ENCODE measurements at regions not wholly inside any gene's neighbourhood (a gene's known extent, or its start where the extent isn't known, plus 50 kb on each side); places are given as distances from the start of the nearest gene placed in this dataset.

DNA sequence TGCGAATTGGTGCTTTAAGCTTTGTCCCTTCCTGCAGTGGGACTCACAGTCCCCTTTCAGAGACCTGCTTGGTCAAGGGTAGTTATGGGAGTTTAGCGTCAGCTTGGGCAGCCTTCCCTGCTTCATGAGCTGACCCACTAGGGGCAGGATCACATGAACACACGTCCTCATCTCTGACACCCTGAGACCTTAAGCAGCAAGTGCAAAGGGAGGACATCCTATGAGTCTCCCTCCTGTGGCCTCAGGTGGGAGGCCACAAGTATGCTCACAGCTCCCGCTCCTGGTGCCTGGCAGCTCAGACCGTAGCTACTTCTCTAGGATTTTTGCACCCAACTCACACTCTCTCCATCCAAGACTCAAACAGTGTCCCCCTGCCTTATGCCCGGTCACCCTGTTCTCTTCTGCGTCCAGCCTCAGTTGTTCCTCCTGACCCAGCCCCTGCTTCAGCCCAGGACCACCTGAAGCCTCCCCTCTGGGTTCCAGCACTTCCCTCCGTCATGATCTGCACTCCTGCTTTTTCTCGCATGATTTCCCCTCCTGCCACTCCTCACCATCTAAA is 136.6 kb upstream of the FAM20C start:
- DNase-seq (ENCODE audit: low read depth, low spot score) = no peak

DNA sequence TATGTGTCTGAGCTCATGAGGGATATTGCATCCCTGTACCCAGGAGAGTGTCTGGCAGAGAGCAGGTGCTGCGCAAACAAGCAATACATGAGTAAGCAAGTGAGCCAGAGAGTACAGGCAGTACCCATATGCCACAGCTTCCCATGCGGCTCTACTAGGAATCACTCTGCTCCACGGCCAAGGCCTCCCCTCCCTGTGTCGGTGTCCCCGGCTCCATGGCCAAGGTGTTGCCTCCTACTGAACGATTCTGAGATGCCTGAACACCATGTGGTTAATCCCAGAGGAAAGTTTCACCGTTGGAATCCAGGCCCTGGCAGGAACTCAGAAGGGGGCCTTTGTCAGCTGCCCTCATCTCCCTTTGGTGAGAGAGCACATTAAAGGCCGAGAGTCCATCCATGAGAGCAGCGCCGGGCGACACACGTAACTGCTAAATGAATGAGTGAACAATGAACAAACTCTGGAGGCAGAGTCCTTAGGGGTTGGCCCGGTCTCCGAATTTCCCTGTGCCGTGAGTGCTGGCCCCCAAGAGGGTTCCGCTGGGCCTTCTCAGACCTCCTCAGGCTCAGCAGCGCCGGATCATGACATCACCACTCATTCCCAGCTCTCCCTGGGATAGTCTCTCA is 136.0 kb upstream of the FAM20C start:
- peak; percentile 34 for DNase-seq (ENCODE audit: low read depth, low spot score)

DNA sequence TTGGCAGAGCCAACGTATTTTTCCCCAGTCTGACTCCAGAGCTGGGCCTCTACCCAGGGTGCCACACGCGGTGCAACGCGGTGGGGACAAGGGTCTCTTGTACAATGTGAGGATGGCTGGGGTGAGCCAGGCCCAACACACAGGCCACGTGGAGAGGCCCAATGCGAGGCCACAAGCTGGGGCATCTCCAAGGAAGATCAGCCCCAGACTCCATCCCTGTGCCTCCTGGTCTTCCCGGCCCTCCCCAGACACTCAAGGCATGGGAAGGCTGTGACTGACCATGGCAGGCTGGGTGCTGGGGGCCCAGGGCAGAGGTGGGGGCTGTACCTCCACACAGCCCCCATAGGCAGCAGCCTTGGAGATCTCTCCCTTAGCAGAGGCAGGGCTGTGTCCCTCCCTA is 135.3 kb upstream of the FAM20C start:
- DNase-seq (ENCODE audit: low read depth, low spot score) = no peak

DNA sequence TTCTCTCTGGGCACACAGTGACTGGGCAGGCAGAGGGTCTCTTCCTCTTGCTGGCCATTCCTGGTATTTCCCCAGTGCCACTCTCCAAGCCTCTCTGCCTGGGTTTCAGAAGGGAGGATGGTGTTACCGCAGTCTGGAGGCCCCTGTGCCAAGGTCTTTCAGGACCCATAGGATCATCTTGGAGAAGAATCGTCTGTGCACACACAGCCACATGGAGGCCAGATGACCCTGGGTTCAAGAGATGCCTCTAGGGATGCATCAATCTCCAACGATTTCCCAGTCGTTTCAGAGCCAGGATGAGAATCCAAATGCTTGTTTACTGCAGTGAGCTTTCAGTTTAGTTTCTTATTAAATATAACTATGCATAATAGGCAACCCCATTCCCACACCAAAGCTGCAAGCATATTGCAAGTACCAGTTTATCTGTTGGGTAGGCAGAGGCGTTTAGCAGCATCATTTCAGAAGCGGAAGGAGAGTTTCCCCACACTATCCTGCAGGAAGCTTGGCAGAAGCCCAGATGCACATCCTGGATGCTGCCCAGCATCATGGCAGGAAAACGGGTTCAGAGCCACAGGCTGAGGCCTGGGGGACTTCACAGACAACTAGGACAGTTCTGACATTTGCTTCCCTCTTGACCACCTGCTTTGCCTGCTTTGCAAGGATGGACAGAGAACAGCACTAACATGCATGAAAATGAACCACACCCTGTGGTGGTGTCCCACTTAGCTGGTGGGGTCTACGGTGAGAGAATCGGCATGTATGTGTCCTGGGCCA is 134.7 kb upstream of the FAM20C start:
- DNase-seq (ENCODE audit: low read depth, low spot score) = no peak

DNA sequence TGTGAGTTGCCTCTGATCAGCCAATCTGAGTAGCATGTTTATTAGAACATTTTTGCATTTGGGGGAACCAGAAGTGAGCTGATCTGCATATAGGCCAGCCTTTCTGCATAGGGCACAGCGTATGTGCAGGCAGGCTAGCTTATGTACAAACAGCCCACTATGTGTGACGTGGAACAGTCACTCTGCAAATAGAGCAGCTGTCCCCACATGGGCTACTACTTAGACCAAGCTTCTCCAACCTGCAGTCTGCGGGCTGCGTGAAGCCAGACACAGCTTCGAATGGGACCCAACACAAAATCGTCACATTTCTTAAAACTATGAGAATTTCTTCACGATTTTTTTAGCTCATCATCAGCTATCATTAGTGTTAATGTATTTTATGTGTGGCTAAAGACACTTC is 134.1 kb upstream of the FAM20C start:
- DNase-seq (ENCODE audit: low read depth, low spot score) = no peak

DNA sequence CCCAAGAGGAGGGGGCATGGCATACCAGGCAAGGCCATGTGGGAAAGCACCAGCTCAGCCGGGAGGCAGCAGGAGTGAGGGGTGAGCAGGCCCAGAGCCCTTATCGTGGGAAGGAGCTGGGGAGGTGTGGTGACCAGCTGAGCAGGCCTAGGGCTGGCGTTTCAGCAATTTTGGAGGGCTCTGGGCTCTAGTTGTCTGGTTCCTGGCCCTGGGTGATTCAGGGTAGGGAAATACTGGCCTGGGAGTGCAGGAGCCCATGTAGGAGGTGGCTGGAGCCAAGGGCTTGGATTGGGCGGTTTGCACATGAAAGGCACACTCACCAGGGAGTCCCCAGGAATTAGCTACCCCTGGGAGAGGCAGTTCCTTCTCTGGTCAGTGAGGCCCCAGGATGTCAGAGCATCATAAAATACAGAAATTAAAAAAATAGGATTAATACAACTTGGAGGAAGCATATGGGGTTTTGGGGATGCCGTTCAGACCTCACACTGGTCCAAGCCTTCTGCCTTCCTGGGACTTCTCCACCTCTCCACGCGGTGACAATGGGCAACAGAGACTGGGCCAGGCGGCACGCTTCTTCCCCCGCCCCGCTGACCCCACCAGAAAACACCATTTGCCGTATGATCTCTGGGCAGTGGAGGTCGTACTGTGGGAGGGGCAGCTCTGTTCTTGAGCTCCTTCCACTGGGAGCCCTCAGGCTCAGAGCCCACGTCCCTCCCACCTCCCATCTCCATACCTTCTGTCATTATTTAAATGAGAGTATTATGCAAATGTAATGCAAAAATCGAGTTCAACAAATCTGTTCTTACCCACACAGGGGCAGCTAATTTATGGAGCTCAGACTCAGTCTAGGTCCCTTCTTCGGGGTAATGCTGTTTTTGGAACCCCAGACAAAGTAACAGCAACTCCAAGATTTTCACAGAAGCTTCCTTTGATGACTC is 133.0 kb upstream of the FAM20C start:
- no peak for DNase-seq (ENCODE audit: low read depth, low spot score)

DNA sequence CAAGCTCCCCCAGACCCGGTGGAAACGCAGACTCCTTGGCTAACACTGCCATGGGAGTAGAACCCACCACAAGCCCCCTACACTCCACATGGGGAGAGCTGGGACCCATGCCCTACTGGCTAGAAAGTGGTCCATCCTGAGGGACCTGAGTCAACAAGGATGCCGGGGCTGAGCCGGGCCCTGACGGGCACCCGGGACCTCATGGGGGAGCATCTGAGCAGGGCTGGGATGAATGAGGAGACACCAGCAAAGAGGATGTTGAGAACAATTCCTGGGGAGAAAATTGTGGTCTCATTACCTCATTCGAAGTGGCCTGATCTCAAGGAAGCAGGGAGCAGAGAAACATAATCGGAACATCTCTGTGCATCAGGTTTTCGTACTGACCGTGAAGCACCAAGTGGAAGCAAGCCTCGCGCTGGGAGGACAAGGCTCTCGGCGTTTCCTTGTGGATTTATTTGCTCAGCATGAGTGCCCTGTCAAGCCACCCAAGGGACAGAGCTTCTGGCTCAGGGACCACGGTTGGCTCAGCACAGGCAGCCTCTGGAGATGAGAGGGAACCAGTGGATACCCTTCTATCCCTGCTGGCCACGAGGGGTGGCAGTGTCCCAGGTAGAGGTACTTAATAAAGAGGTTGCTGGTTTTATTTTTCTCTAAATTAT is 132.2 kb upstream of the FAM20C start:
- DNase-seq (ENCODE audit: low read depth, low spot score) = no peak

DNA sequence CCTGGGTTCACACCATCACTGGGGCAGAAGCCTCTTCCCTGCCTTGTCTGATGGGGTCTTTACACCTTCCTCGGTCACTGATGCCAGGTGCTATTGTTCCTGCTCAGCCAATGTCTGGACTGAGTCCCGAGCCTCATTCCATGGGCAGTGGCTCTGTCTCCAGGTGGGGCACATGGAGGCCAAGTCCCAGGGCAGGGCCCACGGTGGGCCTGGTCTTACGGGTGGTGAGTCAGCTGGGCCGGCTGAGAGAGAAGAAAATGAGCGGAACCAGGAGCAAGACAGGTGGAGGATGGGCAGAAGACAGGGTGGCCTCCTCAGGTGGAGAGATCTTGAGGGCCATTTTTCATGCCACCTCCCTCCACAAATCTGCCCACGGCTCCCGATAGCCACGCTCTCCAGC is 131.7 kb upstream of the FAM20C start:
- no peak for DNase-seq (ENCODE audit: low read depth, low spot score)

DNA sequence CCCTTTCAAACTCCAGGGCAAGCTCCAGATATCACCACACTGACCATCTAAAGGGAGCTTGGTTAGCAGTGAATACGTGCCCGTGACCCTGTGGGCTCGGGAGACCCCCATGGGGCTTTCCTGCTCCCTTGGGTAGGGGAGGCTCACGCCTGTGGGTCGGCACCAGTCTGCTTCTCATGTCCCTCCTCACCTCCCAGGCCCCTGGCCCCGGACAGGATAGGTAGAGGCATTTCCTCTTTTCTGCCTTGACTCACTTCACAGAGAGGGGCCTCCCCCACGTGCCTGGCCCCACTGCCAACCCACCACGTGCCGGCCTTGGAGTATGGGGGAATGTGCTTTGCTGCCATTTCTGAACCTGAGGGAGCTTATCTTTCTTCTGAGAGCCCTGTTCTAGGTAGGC is 131.3 kb upstream of the FAM20C start:
- no peak for DNase-seq (ENCODE audit: low read depth, low spot score)

DNA sequence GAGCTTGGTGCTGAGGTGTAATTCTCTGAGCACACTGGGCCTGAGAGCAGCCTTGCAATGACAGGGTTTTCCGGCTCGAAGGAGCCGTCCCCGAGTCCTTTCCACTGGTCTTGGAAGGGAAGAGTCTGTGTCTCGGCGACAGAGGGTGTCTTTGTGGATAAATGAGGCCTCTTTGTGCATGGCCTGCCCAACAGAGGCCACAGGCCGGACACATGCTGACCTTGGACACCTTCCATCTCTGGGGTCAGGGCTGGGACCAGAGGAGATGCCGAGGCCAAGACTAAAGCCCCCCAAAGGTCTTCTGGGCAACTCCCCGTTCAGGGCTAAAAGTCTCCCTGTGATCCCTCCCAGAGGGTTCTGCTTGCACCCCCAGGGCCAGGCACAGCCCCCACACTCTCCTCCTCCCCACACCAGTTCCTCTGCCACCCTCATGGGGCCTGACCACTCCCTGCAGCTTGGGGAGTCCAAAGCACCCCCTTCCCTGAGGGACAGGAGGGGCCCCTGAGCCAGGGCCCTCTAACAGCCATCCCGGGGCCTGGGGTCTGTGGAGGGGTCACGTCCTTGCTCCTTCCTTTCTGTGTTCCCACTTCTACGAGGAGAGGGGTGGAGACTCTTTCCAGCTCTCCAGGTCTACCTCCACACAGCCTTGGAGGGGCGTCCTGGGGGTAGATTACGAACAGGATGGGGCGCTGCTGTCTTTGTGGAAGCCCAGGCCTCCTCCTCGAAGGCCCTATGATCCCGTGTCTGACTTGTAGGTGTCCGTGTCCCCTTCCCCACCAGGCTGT is 130.6 kb upstream of the FAM20C start:
- no peak for DNase-seq (ENCODE audit: low read depth, low spot score)

DNA sequence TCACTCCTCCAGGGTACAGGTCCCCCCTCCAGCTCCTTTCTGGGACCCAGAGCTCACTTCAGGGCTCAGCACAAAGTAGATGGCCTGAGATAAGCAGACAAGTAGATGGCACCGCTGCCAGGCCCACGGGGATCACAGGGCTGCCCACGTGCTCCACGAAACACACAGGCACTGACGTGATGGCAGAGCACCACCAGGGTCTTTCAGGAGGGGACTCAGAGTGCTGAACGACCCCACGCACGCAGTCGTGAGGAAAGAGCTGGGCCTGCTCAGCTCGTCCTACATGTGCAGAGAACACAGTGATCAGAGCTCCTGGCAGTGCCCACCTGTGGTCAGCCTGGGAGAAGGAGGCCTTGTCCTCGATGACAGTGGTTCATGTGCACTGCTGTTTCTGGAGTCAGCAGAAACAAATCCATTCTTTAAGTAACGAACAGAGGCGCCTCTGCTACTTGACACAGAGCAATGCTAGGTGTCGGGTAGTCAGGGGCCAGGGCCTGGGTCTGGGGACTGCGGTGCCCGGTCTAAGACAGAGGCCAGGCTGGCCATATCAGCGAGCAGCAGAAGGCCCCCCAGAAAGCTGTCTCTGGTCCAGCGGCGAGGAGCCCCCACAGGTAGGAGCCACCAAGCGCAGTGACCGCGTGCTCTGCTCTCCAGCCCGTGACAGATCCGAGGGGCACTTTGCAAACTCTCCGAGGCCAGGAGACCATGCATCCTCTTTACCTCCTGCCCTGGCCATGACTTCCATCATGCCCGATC is 129.8 kb upstream of the FAM20C start:
- no peak for DNase-seq (ENCODE audit: low read depth, low spot score)

DNA sequence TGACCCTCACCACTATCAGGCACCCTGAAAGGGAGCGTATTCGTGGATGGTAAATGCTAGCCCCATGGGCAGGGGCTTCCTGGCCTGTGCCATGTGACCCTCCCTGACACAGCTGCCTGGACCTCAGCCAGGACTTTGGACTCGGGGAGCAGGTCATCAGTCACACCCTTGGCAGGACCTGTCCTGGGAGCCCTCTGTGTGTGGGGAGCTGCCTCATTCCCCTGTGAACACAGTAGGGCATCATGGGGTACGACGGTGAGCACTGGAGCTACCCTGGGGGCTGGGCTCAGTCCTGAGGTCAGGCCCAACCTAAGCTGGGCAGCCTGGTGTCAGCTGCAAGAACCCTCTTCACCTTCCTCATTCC is 129.3 kb upstream of the FAM20C start:
- no peak for DNase-seq (ENCODE audit: low read depth, low spot score)

DNA sequence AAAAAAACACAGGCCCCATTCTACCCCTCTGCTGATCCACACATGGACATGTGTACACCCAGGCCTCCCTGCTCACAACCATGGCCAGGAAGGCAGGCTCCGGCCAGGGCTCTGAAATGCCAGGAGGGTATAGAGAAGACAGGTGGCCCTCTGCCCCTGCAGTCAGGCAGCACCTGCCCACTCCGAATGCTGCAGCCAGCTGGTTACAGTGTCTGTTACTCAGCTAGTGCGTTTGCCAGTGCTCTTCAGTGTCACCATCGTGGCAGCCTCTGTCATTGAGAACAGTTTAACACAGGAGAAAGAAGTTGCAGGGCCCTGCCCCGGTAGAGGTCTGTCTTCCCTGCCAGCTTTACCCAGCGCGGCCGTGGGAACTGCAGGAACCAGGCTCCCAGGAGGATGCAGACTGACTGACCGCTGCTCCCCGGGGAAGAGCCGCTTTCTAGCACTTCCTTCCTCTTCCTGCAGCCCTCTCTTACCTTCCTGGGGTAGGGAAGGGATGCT is 128.8 kb upstream of the FAM20C start:
- DNase-seq (ENCODE audit: low read depth, low spot score) = no peak

DNA sequence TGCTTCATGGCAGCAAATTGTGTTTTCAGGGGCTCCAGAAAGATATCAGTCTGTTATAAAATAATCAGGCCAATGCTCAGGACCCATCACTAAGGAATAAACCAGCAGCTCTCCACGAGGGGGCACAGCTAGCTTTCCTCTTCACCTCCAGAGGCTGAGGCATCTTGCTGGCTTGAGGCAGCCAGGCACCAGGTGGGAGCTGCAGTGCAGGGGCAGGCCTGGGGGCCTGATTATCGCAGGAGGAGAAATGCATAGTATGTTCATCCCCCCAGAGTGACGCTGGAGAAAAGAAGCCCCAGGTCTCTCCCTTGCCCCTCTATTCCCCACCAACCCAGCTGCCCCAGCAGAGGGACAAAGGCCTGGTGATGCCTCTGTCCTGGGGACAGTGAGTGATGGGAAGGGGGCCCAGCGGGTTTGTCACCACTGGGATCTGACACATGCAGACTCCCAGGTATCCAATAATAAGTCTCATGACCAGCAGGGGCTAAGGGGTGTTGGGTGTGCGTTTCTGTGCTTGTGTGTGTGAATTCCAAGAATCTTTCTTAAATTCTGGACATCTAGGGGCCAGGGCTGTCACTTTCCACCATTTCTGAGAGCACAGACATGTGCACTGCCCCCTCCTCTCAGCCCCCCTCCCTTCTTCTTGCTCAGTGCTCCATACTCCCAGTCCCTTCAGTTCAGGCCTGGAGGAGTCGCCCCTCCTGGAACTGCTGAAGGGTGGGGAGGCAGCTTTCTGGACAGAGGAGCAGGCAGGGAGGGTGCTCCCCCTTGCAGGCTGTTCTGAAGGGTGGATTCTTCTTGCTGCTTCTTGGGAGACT is 128.1 kb upstream of the FAM20C start:
- peak; percentile 89 for DNase-seq (ENCODE audit: low read depth, low spot score)

DNA sequence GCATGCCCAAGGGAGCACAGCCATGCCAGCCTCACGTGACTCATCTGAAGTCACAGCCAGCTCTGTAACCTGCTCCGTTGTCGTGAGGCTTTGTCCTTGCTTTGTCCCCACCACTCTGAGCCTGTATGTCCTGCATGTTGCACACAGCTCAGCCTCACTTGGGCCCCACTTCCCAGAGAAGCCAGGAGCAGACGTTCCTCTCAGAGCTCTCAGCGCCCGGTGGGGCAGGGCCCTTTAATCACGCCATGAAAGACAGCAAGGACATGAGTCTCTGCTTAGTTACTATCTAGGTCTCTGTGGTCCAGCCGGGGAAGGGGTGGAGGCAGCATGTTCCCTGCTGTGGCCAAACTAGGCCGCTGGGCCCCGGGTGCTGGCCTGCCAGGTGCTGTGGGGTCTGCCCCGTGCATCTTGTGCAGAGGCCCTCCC is 127.4 kb upstream of the FAM20C start:
- DNase-seq (ENCODE audit: low read depth, low spot score) = peak; percentile 39

DNA sequence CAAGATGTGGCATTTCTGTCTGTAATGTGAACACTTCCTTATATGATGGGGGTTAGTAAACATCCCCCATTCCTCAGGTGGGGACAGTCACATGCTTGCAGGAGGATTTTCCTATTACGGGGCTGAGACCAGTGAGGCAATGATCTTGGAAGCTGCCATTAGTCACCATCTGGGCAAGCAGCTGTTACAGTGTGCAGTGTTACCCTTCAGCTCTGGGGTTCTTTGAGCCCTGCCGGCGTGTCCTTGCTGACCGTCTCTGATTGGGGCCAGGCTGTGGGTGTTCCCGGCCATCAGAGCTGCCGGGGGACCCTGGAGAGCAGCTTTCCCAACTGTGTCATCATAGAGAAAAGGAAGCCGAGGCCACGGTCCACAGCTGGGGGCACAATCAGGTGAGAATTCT is 126.8 kb upstream of the FAM20C start:
- peak; percentile 27 for DNase-seq (ENCODE audit: low read depth, low spot score)

DNA sequence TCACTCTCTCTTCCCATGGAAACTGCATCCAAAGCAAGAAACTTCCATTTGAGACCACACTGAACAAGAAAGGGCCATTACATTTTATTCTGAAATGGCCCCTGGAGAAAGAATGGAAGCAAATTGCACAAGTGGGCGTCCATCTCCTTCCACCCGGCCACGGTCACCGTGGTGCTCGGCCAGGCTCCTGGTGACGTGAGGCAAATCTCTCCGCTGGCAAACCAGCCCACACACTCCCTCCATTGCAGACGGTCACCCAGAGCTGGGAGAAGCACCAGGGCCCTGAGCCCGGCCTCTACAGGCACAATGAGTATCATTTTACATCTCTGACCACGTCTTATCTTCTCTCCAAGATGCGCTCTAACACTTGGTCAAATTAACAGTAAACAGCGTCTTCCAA is 126.1 kb upstream of the FAM20C start:
- DNase-seq (ENCODE audit: low read depth, low spot score) = no peak

DNA sequence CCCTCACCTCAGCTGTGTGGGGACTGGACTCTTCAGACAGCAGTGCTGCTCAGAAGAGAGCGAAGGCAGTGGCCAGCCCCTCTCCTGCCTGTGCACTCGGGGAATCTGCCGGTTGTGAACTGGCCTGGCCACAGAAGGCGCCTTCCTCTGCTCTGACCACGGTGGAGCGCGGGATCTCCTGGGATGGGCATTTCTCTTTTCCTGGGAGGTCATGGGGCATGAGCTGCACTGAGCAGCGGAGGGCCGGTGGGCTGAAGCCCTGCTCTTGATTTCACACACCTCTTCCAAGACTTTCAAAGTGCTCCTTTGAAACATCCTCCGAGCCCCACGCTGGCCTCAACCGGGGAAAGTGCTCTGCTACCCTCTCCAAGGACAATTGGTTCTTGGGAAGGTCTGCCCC is 125.6 kb upstream of the FAM20C start:
- DNase-seq (ENCODE audit: low read depth, low spot score) = no peak

Measured in astrocyte of the hippocampus (primary cell).